H9 (cell line): ENCODE measurements at regions not wholly inside any gene's neighbourhood (a gene's known extent, or its start where the extent isn't known, plus 50 kb on each side); places are given as distances from the start of the nearest gene placed in this dataset.

ENCODE experiments used
- DNase-seq: peaks from one replicate; pipeline ENCODE4 v3.0.0-alpha.2; 2017
- H2AFZ ChIP-seq: one replicate; pipeline ENCODE4 v1.6.1; 2013; ENCODE audit warnings: mild to moderate bottlenecking, low read length, control low read depth, moderate library complexity
- H2AK5ac ChIP-seq: 2 replicates; pipeline ENCODE4 v1.6.1; 2013; ENCODE audit warnings: low read length, control low read depth, mixed read lengths; ENCODE audit not compliant: insufficient read length
- H2BK120ac ChIP-seq: one replicate; pipeline ENCODE4 v1.6.1; 2013; ENCODE audit warnings: low read depth, mild to moderate bottlenecking, low read length, control low read depth, inconsistent platforms; ENCODE audit not compliant: poor library complexity, severe bottlenecking
- H2BK12ac ChIP-seq: 2 replicates; pipeline ENCODE4 v1.6.1; 2013; ENCODE audit warnings: low read length, control low read depth, mixed read lengths, low read depth; ENCODE audit not compliant: insufficient read length
- H2BK15ac ChIP-seq: 2 replicates; pipeline ENCODE4 v1.6.1; 2013; ENCODE audit warnings: low read depth, low read length, control low read depth
- H2BK20ac ChIP-seq: one replicate; pipeline ENCODE4 v1.6.1; 2013; ENCODE audit warnings: low read depth, mild to moderate bottlenecking, low read length, control low read depth, inconsistent platforms; ENCODE audit not compliant: poor library complexity, severe bottlenecking
- H2BK5ac ChIP-seq: 2 replicates; pipeline ENCODE4 v1.6.1; 2013; ENCODE audit warnings: low read length, control low read depth, mixed read lengths; ENCODE audit not compliant: insufficient read length
- H3K14ac ChIP-seq: 2 replicates; pipeline ENCODE4 v1.6.1; 2013; ENCODE audit warnings: low read length, control low read depth; ENCODE audit not compliant: insufficient read depth
- H3K18ac ChIP-seq: 2 replicates; pipeline ENCODE4 v1.6.1; 2013; ENCODE audit warnings: low read depth, mild to moderate bottlenecking, mixed read lengths, low read length, control low read depth; ENCODE audit not compliant: insufficient read length
- H3K23ac ChIP-seq: 2 replicates; pipeline ENCODE4 v1.6.1; 2013; ENCODE audit warnings: low read length, control low read depth, mixed read lengths, low read depth; ENCODE audit not compliant: insufficient read length
- H3K23me2 ChIP-seq: 2 replicates; pipeline ENCODE4 v1.6.1; 2013; ENCODE audit warnings: low read depth, mild to moderate bottlenecking, mixed read lengths, low read length, control low read depth; ENCODE audit not compliant: insufficient read length, poor library complexity, severe bottlenecking
- H3K27ac ChIP-seq: 2 replicates; pipeline ENCODE4 v1.5.1; 2013; ENCODE audit warnings: low read length, control low read depth, mixed read lengths, low read depth; ENCODE audit not compliant: insufficient read length
- H3K27me3 ChIP-seq: 2 replicates; pipeline ENCODE4 v1.6.1; 2013; ENCODE audit warnings: low read length, control low read depth, inconsistent platforms; ENCODE audit not compliant: insufficient read depth
- H3K4ac ChIP-seq: 2 replicates; pipeline ENCODE4 v1.6.1; 2013; ENCODE audit warnings: low read depth, mild to moderate bottlenecking, control low read depth, inconsistent platforms, low read length, moderate library complexity
- H3K4me1 ChIP-seq: 2 replicates; pipeline ENCODE4 v1.6.1; 2013; ENCODE audit warnings: low read length, control low read depth, inconsistent platforms; ENCODE audit not compliant: insufficient read depth
- H3K4me2 ChIP-seq: 2 replicates; pipeline ENCODE4 v1.6.1; 2013; ENCODE audit warnings: low read length, control low read depth, mixed read lengths; ENCODE audit not compliant: insufficient read length, insufficient read depth
- H3K56ac ChIP-seq: 2 replicates; pipeline ENCODE4 v1.6.1; 2013; ENCODE audit warnings: low read depth, mild to moderate bottlenecking, mixed read lengths, low read length, control low read depth; ENCODE audit not compliant: insufficient read length
- H3K79me1 ChIP-seq: 2 replicates; pipeline ENCODE4 v1.6.1; 2013; ENCODE audit warnings: low read depth, mild to moderate bottlenecking, moderate library complexity, low read length, control low read depth, inconsistent platforms; ENCODE audit not compliant: insufficient read depth, poor library complexity, severe bottlenecking
- H3K79me2 ChIP-seq: 2 replicates; pipeline ENCODE4 v1.6.1; 2013; ENCODE audit warnings: low read length, control low read depth, inconsistent platforms; ENCODE audit not compliant: insufficient read depth
- H3K9ac ChIP-seq: 2 replicates; pipeline ENCODE4 v1.6.1; 2013; ENCODE audit warnings: low read length, control low read depth, mixed read lengths; ENCODE audit not compliant: insufficient read length; ENCODE audit errors: extremely low read depth
- H3K9me3 ChIP-seq: one replicate; pipeline ENCODE4 v1.6.1; 2013; ENCODE audit warnings: low read depth, low read length, inconsistent platforms; ENCODE audit not compliant: control insufficient read depth
- H3T11ph ChIP-seq: one replicate; pipeline ENCODE4 v1.6.1; 2013; ENCODE audit warnings: mild to moderate bottlenecking, low read length, control low read depth, inconsistent platforms
- H4K20me1 ChIP-seq: one replicate; pipeline ENCODE4 v1.6.1; 2013; ENCODE audit not compliant: control insufficient read depth, insufficient read length, insufficient read depth
- H4K5ac ChIP-seq: 2 replicates; pipeline ENCODE4 v1.6.1; 2013; ENCODE audit warnings: low read depth, mild to moderate bottlenecking, mixed read lengths, low read length, control low read depth; ENCODE audit not compliant: insufficient read length
- H4K8ac ChIP-seq: replicated peaks from 2 replicates; pipeline ENCODE4 v1.6.1; 2013; ENCODE audit warnings: low read length, control low read depth, mixed read lengths, low read depth; ENCODE audit not compliant: insufficient read length
- H4K91ac ChIP-seq: 2 replicates; pipeline ENCODE4 v1.6.1; 2013; ENCODE audit warnings: low read depth, mild to moderate bottlenecking, moderate library complexity, mixed read lengths, low read length, control low read depth; ENCODE audit not compliant: insufficient read length
- H3K27ac Mint-ChIP-seq, 3 experiments: 2 replicates in 2 of 3; 3 replicates in 1 of 3; pipeline ENCODE4 v1.8.0; 2020 to 2021; ENCODE audit warnings: mixed read lengths in 3 of 3, mild to moderate bottlenecking in 1 of 3, moderate library complexity in 1 of 3
- H3K27me3 Mint-ChIP-seq: 2 replicates; pipeline ENCODE4 v1.8.0; 2021; ENCODE audit warnings: low read depth, mild to moderate bottlenecking, moderate library complexity, mixed read lengths
- H3K36me3 Mint-ChIP-seq, 3 experiments: 2 replicates in 2 of 3; 3 replicates in 1 of 3; pipeline ENCODE4 v1.8.0; 2020 to 2021; ENCODE audit warnings: low read depth in 3 of 3, mixed read lengths in 3 of 3; ENCODE audit not compliant: insufficient read depth in 1 of 3
- H3K4me1 Mint-ChIP-seq, 2 experiments: 2 replicates each; pipeline ENCODE4 v1.8.0; 2020; ENCODE audit warnings: mixed read lengths in 2 of 2
- H3K4me3 Mint-ChIP-seq, 2 experiments: 2 replicates in 1 of 2; 3 replicates in 1 of 2; pipeline ENCODE4 v1.8.0; 2020 to 2021; ENCODE audit warnings: mild to moderate bottlenecking in 2 of 2, mixed read lengths in 2 of 2, moderate library complexity in 1 of 2
- H3K9me3 Mint-ChIP-seq, 2 experiments: 2 replicates in 1 of 2; 3 replicates in 1 of 2; pipeline ENCODE4 v1.8.0; 2020; ENCODE audit warnings: mild to moderate bottlenecking in 2 of 2, mixed read lengths in 2 of 2, moderate library complexity in 1 of 2
- WGBS: extraction: QIAGEN DNeasy Blood & Tissue Kit; methylation state at CpG from one replicate; pipeline ENCODE4 v1.1.7; 2013; ENCODE audit warnings: missing lambda C conversion rate, low lambda C conversion rate, mixed read lengths; ENCODE audit not compliant: insufficient read length; ENCODE audit errors: extremely low coverage; 5-methylcytosine and 5-hydroxymethylcytosine counted together
- TF ChIP-seq, protein P1 (sequence below): fragments of 200-600 bp; sonication (generic); conservative IDR thresholded peaks from 3 replicates; pipeline ENCODE4 v1.8.0; 2021; ENCODE audit warnings: antibody characterized with exemption, mild to moderate bottlenecking

GRCh38 chr1:58908561-58909560 is 125.0 kb upstream of the JUN start:
- H2BK15ac ChIP-seq, result no peak overlapping the region
- no peak overlapping the region for H2BK20ac ChIP-seq
- no CpG with 5 or more reads among the region's 3 CpGs for WGBS

More at GRCh38 chr1:58908561-58909560, 125.0 kb upstream of the JUN start:
- no peak overlapping the region for H3K4me3 Mint-ChIP-seq
- H2BK5ac ChIP-seq, result no peak overlapping the region
- no peak overlapping the region for H3K9ac ChIP-seq
- no peak overlapping the region for H4K8ac ChIP-seq
- no peaks in the 10 kb centered on the region for H3K4me1 ChIP-seq
- no peak overlapping the region for H3K4ac ChIP-seq
- H3K4me2 ChIP-seq, result no peak overlapping the region
- no peak overlapping the region for H2AFZ ChIP-seq
- TF ChIP-seq, protein P1, sequence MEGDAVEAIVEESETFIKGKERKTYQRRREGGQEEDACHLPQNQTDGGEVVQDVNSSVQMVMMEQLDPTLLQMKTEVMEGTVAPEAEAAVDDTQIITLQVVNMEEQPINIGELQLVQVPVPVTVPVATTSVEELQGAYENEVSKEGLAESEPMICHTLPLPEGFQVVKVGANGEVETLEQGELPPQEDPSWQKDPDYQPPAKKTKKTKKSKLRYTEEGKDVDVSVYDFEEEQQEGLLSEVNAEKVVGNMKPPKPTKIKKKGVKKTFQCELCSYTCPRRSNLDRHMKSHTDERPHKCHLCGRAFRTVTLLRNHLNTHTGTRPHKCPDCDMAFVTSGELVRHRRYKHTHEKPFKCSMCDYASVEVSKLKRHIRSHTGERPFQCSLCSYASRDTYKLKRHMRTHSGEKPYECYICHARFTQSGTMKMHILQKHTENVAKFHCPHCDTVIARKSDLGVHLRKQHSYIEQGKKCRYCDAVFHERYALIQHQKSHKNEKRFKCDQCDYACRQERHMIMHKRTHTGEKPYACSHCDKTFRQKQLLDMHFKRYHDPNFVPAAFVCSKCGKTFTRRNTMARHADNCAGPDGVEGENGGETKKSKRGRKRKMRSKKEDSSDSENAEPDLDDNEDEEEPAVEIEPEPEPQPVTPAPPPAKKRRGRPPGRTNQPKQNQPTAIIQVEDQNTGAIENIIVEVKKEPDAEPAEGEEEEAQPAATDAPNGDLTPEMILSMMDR, result no peak
- H3K27ac Mint-ChIP-seq, result no peak overlapping the region
- no peak overlapping the region for H3K23ac ChIP-seq
- no peak overlapping the region for H3K14ac ChIP-seq
- peaks cover 0 to 4% (median 0%) of the 10 kb centered on the region in 3 experiments; a peak in 3 of 7 replicates for H3K36me3 Mint-ChIP-seq
- H4K5ac ChIP-seq, result no peak overlapping the region
- no peak overlapping the region for H3T11ph ChIP-seq
- H4K20me1 ChIP-seq, result no peaks in the 10 kb centered on the region
- no peaks in the 10 kb centered on the region for H3K79me1 ChIP-seq
- H3K79me2 ChIP-seq, result no peaks in the 10 kb centered on the region
- H3K9me3 Mint-ChIP-seq, result no peaks in the 10 kb centered on the region
- H3K56ac ChIP-seq, result no peak overlapping the region
- peaks cover 18 to 23% of the 10 kb centered on the region in 2 experiments for H3K4me1 Mint-ChIP-seq
- no peak overlapping the region for H2BK12ac ChIP-seq
- H3K18ac ChIP-seq, result no peak overlapping the region
- H3K23me2 ChIP-seq, result peaks cover 3% of the 10 kb centered on the region
- no peak overlapping the region for H3K27ac ChIP-seq
- no peak overlapping the region for H2AK5ac ChIP-seq
- no peak overlapping the region for H4K91ac ChIP-seq
- H3K27me3 ChIP-seq, result no peaks in the 10 kb centered on the region
- DNase-seq, result no peak
- no peak overlapping the region for H2BK120ac ChIP-seq
- H3K27me3 Mint-ChIP-seq, result peaks cover 4% of the 10 kb centered on the region
- H3K9me3 ChIP-seq, result no peaks in the 10 kb centered on the region
